Stomach (tissue), 4 donors: ENCODE measurements at regions not wholly inside any gene's neighbourhood (a gene's known extent, or its start where the extent isn't known, plus 50 kb on each side); places are given as distances from the start of the nearest gene placed in this dataset.

Experiments used
- POLR2A ChIP-seq, 4 donors: fragments of 450-650 bp; IDR thresholded peaks; one replicate each; pipeline ENCODE4 v1.6.1; 2016; ENCODE audit warnings: antibody characterized with exemption in 4 of 4, control low read depth in 2 of 4, mild to moderate bottlenecking in 1 of 4, moderate library complexity in 1 of 4
- TF ChIP-seq, protein P1 (sequence below), 7 experiments: fragments of 450-650 bp in 4 of 7; fragments of 200-600 bp in 3 of 7; sonication (generic) in 3 of 7; IDR thresholded peaks; one replicate each; pipeline ENCODE4 v1.5.1; 2016 to 2019; ENCODE audit warnings: antibody characterized with exemption in 7 of 7, control low read depth in 2 of 7, mild to moderate bottlenecking in 1 of 7

DNA sequence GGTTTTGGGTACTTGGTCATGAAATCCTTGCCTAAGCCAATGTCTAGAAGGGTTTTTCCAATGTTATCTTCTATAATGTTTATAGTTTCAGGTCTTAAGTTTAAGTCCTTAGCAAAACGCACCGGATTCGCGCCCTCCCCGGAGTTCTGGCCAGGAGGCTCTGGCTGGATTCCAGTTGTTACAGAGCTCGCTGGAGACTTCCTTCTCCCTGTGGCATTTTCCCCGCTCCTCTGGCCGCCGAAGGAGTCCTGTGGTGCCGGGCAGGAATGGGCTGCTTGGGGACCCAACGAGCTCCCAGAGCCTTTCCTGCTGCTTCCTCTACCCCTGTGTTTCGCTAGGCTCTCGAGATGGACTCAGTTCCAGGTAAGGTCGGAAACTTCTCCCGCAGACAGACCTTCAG is 335.9 kb downstream of the AEBP2 start:
- TF ChIP-seq, protein P1, sequence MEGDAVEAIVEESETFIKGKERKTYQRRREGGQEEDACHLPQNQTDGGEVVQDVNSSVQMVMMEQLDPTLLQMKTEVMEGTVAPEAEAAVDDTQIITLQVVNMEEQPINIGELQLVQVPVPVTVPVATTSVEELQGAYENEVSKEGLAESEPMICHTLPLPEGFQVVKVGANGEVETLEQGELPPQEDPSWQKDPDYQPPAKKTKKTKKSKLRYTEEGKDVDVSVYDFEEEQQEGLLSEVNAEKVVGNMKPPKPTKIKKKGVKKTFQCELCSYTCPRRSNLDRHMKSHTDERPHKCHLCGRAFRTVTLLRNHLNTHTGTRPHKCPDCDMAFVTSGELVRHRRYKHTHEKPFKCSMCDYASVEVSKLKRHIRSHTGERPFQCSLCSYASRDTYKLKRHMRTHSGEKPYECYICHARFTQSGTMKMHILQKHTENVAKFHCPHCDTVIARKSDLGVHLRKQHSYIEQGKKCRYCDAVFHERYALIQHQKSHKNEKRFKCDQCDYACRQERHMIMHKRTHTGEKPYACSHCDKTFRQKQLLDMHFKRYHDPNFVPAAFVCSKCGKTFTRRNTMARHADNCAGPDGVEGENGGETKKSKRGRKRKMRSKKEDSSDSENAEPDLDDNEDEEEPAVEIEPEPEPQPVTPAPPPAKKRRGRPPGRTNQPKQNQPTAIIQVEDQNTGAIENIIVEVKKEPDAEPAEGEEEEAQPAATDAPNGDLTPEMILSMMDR (IDR thresholded peaks at IDR 0.05) = no peak
- no peak for TF ChIP-seq POLR2A (IDR thresholded peaks at IDR 0.05)
